WTC11 (cell line): ENCODE measurements at regions not wholly inside any gene's neighbourhood (a gene's known extent, or its start where the extent isn't known, plus 50 kb on each side); places are given as distances from the start of the nearest gene placed in this dataset.

Experiments used
- USF1 ChIP-seq: sonication (generic); formaldehyde crosslinking; IDR thresholded peaks from 2 replicates; pipeline ENCODE4 v1.8.0; 2022; ENCODE audit warnings: mild to moderate bottlenecking, missing genetic modification reagents
- TF ChIP-seq, protein P1 (sequence below): sonication (generic); formaldehyde crosslinking; IDR thresholded peaks from 2 replicates; pipeline ENCODE4 v1.8.0; 2022; ENCODE audit warnings: mild to moderate bottlenecking, missing genetic modification reagents

DNA sequence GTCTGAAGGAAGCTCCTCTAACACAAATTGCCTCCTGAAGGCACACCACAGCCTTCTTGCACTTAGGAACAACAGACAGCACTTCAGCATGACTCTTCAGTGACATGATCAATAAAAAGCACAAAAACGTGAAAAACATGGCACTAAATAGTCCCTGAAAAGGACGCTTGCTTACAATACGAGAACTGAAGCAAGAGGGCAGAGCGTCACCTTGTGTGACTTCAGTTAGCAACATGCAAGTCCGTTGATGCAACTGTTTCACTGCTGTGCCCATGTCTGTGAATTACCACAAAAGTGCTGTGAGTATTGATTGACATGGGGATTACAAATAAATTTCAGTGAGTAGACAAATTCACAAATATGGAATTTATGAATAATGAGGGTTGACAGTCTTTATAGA, 219.9 kb upstream of the GAS1 start:
- TF ChIP-seq USF1 (CRISPR knock-in tag): no peak
- TF ChIP-seq, protein P1, sequence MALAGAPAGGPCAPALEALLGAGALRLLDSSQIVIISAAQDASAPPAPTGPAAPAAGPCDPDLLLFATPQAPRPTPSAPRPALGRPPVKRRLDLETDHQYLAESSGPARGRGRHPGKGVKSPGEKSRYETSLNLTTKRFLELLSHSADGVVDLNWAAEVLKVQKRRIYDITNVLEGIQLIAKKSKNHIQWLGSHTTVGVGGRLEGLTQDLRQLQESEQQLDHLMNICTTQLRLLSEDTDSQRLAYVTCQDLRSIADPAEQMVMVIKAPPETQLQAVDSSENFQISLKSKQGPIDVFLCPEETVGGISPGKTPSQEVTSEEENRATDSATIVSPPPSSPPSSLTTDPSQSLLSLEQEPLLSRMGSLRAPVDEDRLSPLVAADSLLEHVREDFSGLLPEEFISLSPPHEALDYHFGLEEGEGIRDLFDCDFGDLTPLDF: no peak
